ENCODE measurements at regions not wholly inside any gene's neighbourhood (a gene's known extent, or its start where the extent isn't known, plus 50 kb on each side); places are given as distances from the start of the nearest gene placed in this dataset.

DNA sequence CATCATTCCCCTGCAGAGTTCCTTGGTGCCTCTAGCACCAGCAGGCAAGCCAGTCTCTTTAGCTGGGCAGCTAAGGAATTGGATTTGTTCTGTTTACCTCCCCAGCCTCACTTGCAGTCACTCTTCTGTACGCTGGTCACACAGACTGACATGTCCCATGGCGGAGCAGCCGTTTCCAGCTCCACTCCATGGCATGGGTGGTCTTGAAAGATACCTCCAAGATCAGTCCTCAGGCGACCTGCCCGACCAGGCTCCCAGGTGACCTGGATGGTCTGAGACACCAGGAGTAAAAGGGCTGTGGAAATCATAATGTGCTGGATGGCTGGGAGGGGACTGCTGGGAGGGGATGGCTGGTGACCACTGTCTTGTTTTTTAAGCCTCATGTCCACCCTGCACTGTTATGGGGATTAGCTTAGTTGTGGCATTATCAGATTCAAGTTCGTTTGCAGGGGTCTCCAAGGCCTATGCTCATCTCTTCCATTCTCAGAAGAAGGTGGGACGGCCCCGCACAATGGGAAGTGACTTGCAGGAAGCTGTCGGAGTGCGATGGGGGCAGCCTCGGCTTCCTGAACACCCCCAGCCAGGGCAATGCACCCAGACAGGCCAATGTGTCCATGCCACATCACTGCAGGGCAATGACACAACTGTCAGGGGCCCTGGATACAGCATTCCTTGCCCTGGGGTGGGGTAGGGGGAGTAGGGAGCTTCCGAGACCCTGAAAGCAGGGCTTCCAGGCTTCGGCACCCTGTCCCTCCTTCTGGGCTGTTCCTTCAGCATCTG, 156.1 kb upstream of the MYCN start:
- TF ChIP-seq, protein P1, sequence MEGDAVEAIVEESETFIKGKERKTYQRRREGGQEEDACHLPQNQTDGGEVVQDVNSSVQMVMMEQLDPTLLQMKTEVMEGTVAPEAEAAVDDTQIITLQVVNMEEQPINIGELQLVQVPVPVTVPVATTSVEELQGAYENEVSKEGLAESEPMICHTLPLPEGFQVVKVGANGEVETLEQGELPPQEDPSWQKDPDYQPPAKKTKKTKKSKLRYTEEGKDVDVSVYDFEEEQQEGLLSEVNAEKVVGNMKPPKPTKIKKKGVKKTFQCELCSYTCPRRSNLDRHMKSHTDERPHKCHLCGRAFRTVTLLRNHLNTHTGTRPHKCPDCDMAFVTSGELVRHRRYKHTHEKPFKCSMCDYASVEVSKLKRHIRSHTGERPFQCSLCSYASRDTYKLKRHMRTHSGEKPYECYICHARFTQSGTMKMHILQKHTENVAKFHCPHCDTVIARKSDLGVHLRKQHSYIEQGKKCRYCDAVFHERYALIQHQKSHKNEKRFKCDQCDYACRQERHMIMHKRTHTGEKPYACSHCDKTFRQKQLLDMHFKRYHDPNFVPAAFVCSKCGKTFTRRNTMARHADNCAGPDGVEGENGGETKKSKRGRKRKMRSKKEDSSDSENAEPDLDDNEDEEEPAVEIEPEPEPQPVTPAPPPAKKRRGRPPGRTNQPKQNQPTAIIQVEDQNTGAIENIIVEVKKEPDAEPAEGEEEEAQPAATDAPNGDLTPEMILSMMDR (IDR thresholded peaks at IDR 0.05): no peak
- TF ChIP-seq POLR2A (IDR thresholded peaks at IDR 0.05): no peak
- ATAC-seq (no peak), DNase-seq (no peak)
- Histone ChIP-seq H3K27me3 (no peaks in the 10 kb centered on the region), H3K27ac (no peak overlapping the region), H3K4me3 (no peak overlapping the region), H3K4me1 (no peaks in the 10 kb centered on the region), H3K9me3 (no peaks in the 10 kb centered on the region), H3K36me3 (replicated peaks in 1 of 2; ENCODE audit: insufficient read depth in 1 of 2, low read depth in 2 of 2) (no peaks in the 10 kb centered on the region)
- intact Hi-C loops (cut with DNase I): no loop called here
- 56 to 63% methylated on average over 9 to 13 of the region's 13 CpGs for WGBS, 2 donors

DNA sequence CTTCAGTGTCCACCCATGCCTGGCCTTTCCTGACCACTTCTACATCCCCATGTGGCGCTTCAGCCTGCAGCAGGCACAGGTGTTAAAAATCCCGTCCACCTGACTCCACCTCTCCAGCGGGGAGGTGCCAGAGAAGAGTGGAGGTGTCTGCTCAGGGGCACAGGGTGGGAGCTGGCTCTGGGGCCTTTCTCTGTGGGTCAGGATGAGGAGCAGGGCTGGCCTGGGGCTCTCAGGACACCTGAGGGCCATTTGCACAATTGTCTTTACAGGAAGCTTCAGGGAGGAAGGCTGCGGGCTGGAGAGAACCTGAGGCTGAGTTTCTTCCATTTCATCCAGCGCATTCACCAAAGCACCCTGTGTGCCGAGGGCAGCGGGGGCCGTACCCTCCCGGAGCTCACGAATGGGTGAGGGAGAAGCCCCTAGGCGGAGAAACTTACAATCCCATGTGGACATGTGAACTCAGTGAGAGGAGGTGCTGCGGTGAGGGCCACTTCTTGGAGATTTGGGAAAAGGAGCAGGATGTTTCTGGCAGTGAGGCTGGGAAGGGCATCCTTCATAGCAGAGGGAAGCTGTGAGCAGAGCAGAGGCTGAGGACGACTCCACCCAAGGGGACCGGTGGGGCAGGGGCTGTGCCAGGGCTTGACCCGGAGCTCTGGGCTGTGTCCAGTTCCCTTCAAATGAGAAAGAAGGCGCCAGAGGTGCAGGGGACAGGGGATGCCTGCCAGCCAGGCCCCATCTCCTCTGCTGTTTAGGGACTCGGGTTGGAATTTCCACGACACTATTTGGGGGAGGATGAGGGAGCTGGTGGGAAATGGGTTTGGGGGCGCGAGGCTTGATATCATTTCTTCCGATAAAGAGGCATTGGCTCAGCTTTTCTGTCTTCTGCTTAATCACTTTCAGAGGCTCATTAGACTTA, 155.2 kb upstream of the MYCN start:
- Histone ChIP-seq H3K36me3 (replicated peaks in 1 of 2; ENCODE audit: insufficient read depth in 1 of 2, low read depth in 2 of 2) (no peaks in the 10 kb centered on the region), H3K27ac (no peak overlapping the region), H3K27me3 (no peaks in the 10 kb centered on the region), H3K4me1 (no peaks in the 10 kb centered on the region), H3K4me3 (no peak overlapping the region), H3K9me3 (no peaks in the 10 kb centered on the region)
- 58 to 59% methylated on average over 20 to 21 of the region's 21 CpGs for WGBS, 2 donors
- ATAC-seq: no peak
- no peak for TF ChIP-seq POLR2A (IDR thresholded peaks at IDR 0.05)
- TF ChIP-seq, protein P1 (IDR thresholded peaks at IDR 0.05): no peak
- DNase-seq: no peak
- intact Hi-C loops (cut with DNase I): no loop called here

DNA sequence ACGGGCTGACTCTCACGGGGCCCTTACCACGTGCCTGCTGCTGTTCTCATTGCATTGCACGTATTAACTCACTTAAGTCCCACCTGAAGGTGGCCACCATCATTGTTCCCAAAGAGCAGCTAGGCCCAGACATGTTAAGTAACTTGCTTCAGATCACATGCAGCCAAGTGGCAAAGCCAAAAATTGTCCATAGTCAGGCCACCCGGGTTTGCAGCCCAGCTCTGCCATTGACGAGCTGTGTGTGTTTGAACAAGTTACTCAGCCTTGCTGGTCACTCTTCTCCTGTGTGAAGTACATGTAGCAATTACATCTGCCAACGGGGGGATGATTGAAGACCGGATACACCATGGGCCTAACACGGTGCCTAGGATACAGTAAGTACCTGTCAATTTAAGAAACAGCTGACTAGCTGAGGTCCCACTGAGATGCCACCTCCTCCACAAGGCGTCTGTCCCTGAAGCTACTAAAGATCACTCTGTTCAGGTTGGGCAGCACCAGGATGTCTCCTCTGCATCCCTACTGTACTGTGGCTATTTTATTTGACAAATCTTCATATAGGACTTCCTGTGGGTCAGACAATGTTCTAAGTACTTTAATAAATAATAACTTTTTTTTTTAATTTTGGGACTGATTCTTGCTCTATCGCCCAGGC, 154.2 kb upstream of the MYCN start:
- TF ChIP-seq, protein P1 (IDR thresholded peaks at IDR 0.05): no peak
- TF ChIP-seq POLR2A (IDR thresholded peaks at IDR 0.05): no peak
- Histone ChIP-seq H3K36me3 (replicated peaks in 1 of 2; ENCODE audit: insufficient read depth in 1 of 2, low read depth in 2 of 2) (no peaks in the 10 kb centered on the region), H3K4me1 (no peaks in the 10 kb centered on the region), H3K9me3 (no peaks in the 10 kb centered on the region), H3K4me3 (no peak overlapping the region), H3K27me3 (no peaks in the 10 kb centered on the region), H3K27ac (no peak overlapping the region)
- ATAC-seq (no peak), DNase-seq (no peak)
- intact Hi-C loops (cut with DNase I): no loop called here
- 56 to 63% methylated on average over 8 to 11 of the region's 11 CpGs for WGBS, 2 donors

DNA sequence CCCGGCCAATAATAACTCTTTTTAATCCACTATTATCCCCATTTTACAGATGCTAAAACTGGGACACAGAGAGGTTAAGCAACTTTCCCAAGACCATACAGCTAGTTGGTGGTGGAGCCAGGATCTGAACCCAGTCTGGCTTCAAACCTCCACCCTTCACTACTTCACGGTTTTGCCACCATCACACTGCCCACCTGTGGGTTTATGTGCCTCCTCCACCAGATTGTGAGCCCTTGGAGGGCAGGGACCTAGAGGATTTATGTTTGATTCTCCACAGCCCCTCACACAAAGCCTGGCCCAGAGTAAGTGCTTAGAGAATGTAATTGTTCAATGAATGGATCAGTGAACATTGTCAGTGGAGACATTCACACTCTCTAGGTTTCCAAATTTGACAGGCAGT, 153.4 kb upstream of the MYCN start:
- Histone ChIP-seq H3K36me3 (replicated peaks in 1 of 2; ENCODE audit: insufficient read depth in 1 of 2, low read depth in 2 of 2) (no peaks in the 10 kb centered on the region), H3K4me1 (no peaks in the 10 kb centered on the region), H3K27ac (no peak overlapping the region), H3K27me3 (no peaks in the 10 kb centered on the region), H3K4me3 (no peak overlapping the region), H3K9me3 (no peaks in the 10 kb centered on the region)
- WGBS, 2 donors: 66 to 74% methylated on average over 2 of the region's 2 CpGs
- no peak for TF ChIP-seq POLR2A (IDR thresholded peaks at IDR 0.05)
- TF ChIP-seq, protein P1 (IDR thresholded peaks at IDR 0.05): no peak
- ATAC-seq (no peak), DNase-seq (no peak)
- intact Hi-C loops (cut with DNase I): no loop called here

All from body of pancreas (tissue), 4 donors.